IMR-90 (cell line): ENCODE measurements at regions not wholly inside any gene's neighbourhood (a gene's known extent, or its start where the extent isn't known, plus 50 kb on each side); places are given as distances from the start of the nearest gene placed in this dataset.
A peak's percentile ranks its signal among the peaks of the same experiment; 100 is the strongest.

Source experiments
- ATAC-seq: fragments of 200-7000 bp; cut with Tn5 transposase; 2 replicates; pipeline ENCODE4 v1.9.1; 2020; ENCODE audit warnings: low read depth, mild to moderate bottlenecking, moderate library complexity
- BruUV-seq: library from RNA; stranded (reverse); fragments of 400-500 nt; replicated peaks from 2 replicates; lab custom pipeline; 2021; lab: Mats Ljungman, UMichigan
- CTCF ChIA-PET: fragments of 300-600 bp; formaldehyde crosslinking; extraction: SDS; loops from one replicate; lab custom pipeline; 2021; ENCODE audit warnings: antibody characterized with exemption; lab: Yijun Ruan, JAX
- POLR2A ChIA-PET: fragments of 300-600 bp; sonication (Branson Sonifier 250); formaldehyde crosslinking; loops from one replicate; lab custom pipeline; 2022; ENCODE audit warnings: antibody characterized with exemption; ENCODE audit not compliant: unreplicated experiment; lab: Charles Lee
- DNase-seq: peaks from one replicate; pipeline ENCODE4 v3.0.0; 2013
- H2AFZ ChIP-seq: replicated peaks from 2 replicates; pipeline ENCODE3; 2013; ENCODE audit warnings: low read length, mild to moderate bottlenecking; ENCODE audit not compliant: poor library complexity
- H2AK5ac ChIP-seq: 2 replicates; pipeline ENCODE4 v1.6.1; 2013; ENCODE audit warnings: low read depth, low read length, inconsistent platforms
- H2AK9ac ChIP-seq: replicated peaks from 2 replicates; pipeline ENCODE3; 2013; ENCODE audit warnings: mild to moderate bottlenecking, low read depth, low read length, moderate library complexity; ENCODE audit not compliant: poor library complexity
- H2BK120ac ChIP-seq: 2 replicates; pipeline ENCODE4 v1.6.1; 2013; ENCODE audit warnings: low read depth, low read length, inconsistent platforms
- H2BK15ac ChIP-seq: 3 replicates; pipeline ENCODE4 v1.6.1; 2013; ENCODE audit warnings: low read depth, low read length, inconsistent platforms
- H2BK20ac ChIP-seq: 2 replicates; pipeline ENCODE4 v1.6.1; 2013; ENCODE audit warnings: low read depth, mild to moderate bottlenecking, inconsistent platforms, low read length, moderate library complexity
- H2BK5ac ChIP-seq: 2 replicates; pipeline ENCODE4 v1.6.1; 2013; ENCODE audit warnings: mild to moderate bottlenecking, low read depth, low read length, inconsistent platforms; ENCODE audit not compliant: poor library complexity, severe bottlenecking
- H3K14ac ChIP-seq: replicated peaks from 2 replicates; pipeline ENCODE4 v1.6.1; 2013; ENCODE audit warnings: low read depth, low read length, inconsistent platforms
- H3K18ac ChIP-seq: 2 replicates; pipeline ENCODE4 v1.6.1; 2013; ENCODE audit warnings: low read depth, low read length, control low read depth
- H3K23ac ChIP-seq: 2 replicates; pipeline ENCODE4 v1.6.1; 2013; ENCODE audit warnings: low read depth, low read length, inconsistent platforms
- H3K27ac ChIP-seq: 2 replicates; pipeline ENCODE4 v1.5.1; 2013; ENCODE audit warnings: mild to moderate bottlenecking, control low read depth, low read length; ENCODE audit not compliant: insufficient read depth
- H3K27me3 ChIP-seq: 2 replicates; pipeline ENCODE4 v1.6.1; 2013; ENCODE audit warnings: low read length; ENCODE audit not compliant: control insufficient read depth, insufficient read depth
- H3K36me3 ChIP-seq: 2 replicates; pipeline ENCODE4 v1.6.1; 2013; ENCODE audit warnings: low read length, mixed read lengths; ENCODE audit not compliant: control insufficient read depth, insufficient read depth
- H3K4ac ChIP-seq: 2 replicates; pipeline ENCODE4 v1.6.1; 2013; ENCODE audit warnings: low read depth, low read length, inconsistent platforms
- H3K4me1 ChIP-seq: 2 replicates; pipeline ENCODE4 v1.6.1; 2013; ENCODE audit warnings: low read length, mixed read lengths; ENCODE audit not compliant: control insufficient read depth, insufficient read depth
- H3K4me2 ChIP-seq: 2 replicates; pipeline ENCODE4 v1.6.1; 2013; ENCODE audit warnings: low read depth, mild to moderate bottlenecking, control low read depth, low read length, moderate library complexity
- H3K4me3 ChIP-seq: 2 replicates; pipeline ENCODE4 v1.5.1; 2013; ENCODE audit warnings: low read depth, mild to moderate bottlenecking, control low read depth, low read length, moderate library complexity; ENCODE audit not compliant: insufficient read depth
- H3K56ac ChIP-seq: 2 replicates; pipeline ENCODE4 v1.6.1; 2013; ENCODE audit warnings: low read length, inconsistent platforms; ENCODE audit not compliant: insufficient read depth; ENCODE audit errors: extremely low read depth
- H3K79me1 ChIP-seq, 2 experiments: 2 replicates each; pipeline ENCODE4 v1.6.1; 2013; ENCODE audit warnings: low read length in 2 of 2, inconsistent platforms in 1 of 2, low read depth in 1 of 2
- H3K9ac ChIP-seq: 2 replicates; pipeline ENCODE4 v1.6.1; 2013; ENCODE audit warnings: low read depth, low read length, control low read depth
- H3K9me1 ChIP-seq: 2 replicates; pipeline ENCODE4 v1.6.1; 2013; ENCODE audit warnings: low read length, inconsistent platforms; ENCODE audit not compliant: insufficient read depth
- H3K9me3 ChIP-seq: 2 replicates; pipeline ENCODE4 v1.6.1; 2013; ENCODE audit warnings: low read length; ENCODE audit not compliant: control insufficient read depth, insufficient read depth
- H4K20me1 ChIP-seq: 2 replicates; pipeline ENCODE4 v1.6.1; 2013; ENCODE audit warnings: low read length, inconsistent platforms; ENCODE audit not compliant: insufficient read depth
- H4K5ac ChIP-seq: 2 replicates; pipeline ENCODE4 v1.6.1; 2013; ENCODE audit warnings: mild to moderate bottlenecking, low read depth, low read length, control low read depth
- H4K8ac ChIP-seq, 2 experiments: 2 replicates each; pipeline ENCODE4 v1.6.1; 2013; ENCODE audit warnings: low read depth in 2 of 2, low read length in 2 of 2, control low read depth in 1 of 2, inconsistent platforms in 1 of 2
- H4K91ac ChIP-seq: 2 replicates; pipeline ENCODE4 v1.6.1; 2013; ENCODE audit warnings: low read depth, low read length, inconsistent platforms; ENCODE audit not compliant: insufficient read depth
- MAFK ChIP-seq: IDR thresholded peaks from 2 replicates; pipeline ENCODE4 v1.6.1; 2012; ENCODE audit warnings: low read depth, low read length, improper control_type of control experiment
- NFE2L2 ChIP-seq: fragments of 150-350 bp; IDR thresholded peaks from 2 replicates; pipeline ENCODE4 v1.6.1; 2016; ENCODE audit warnings: low read depth, mild to moderate bottlenecking, low read length
- RAD21 ChIP-seq: IDR thresholded peaks from 2 replicates; pipeline ENCODE4 v1.6.1; 2012; ENCODE audit warnings: low read length, improper control_type of control experiment
- dilution Hi-C: fragments of 300-500 bp; cut with HindIII; formaldehyde crosslinking; loops from one replicate; pipeline ENCODE4 v1.14.3; 2018; ENCODE audit warnings: low sequenced_read_pairs; ENCODE audit not compliant: unreplicated experiment
- in situ Hi-C: fragments of 300-500 bp; cut with MboI; formaldehyde crosslinking; loops from 3 replicates; pipeline ENCODE4 v1.14.3; 2019; ENCODE audit warnings: low sequenced_read_pairs, inconsistent platforms, mixed read lengths
- intact Hi-C: fragments of 100-400 bp; cut with micrococcal nuclease; formaldehyde crosslinking; loops from 2 replicates; pipeline ENCODE4 v1.10.0; 2022

DNA sequence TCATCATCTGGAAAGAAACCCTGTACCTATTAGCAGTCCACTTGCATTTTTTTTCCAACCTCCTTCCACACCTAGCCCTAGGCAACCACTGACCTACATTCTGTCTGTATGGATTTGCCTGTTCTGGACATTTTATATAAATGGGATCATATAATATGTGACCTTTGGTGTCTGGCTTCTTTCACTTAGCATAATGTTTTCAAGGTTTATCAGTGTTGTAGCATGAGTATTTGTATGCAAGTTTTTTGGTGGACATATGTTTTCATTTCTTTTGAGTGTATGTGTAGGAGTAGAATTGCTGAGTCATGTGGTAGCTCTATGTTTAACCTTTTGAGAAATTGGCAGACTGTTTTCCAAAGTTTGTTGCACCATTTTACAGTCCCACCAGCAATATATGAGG is 198.6 kb downstream of the CEP135 start:
- Histone ChIP-seq H2BK15ac (no peak overlapping the region), H3K18ac (no peak overlapping the region), H4K8ac (no peak overlapping the region), H3K27ac (no peak overlapping the region), H2AK5ac (no peak overlapping the region), H3K4me2 (no peak overlapping the region), H4K91ac (no peak overlapping the region), H4K5ac (no peak overlapping the region), H2AFZ (no peak overlapping the region), H3K14ac (no peak overlapping the region), H3K9me1 (no peaks in the 10 kb centered on the region), H3K9ac (no peak overlapping the region), H3K4me3 (no peak overlapping the region), H3K79me1 (no peaks in the 10 kb centered on the region), H2AK9ac (no peak overlapping the region), H3K4ac (no peak overlapping the region), H3K9me3 (no peaks in the 10 kb centered on the region), H3K4me1 (no peaks in the 10 kb centered on the region), H3K56ac (no peak overlapping the region), H2BK120ac (no peak overlapping the region), H4K20me1 (no peaks in the 10 kb centered on the region), H3K27me3 (no peaks in the 10 kb centered on the region), H2BK20ac (no peak overlapping the region), H3K23ac (no peak overlapping the region), H2BK5ac (no peak overlapping the region), H3K36me3 (no peaks in the 10 kb centered on the region)
- dilution Hi-C loops (no loop called here), intact Hi-C loops (no loop called here), in situ Hi-C loops (no loop called here)
- DNase-seq (peak; percentile 9), ATAC-seq (no peak)
- POLR2A ChIA-PET, result no interaction called here
- no TSS peak for BruUV-seq
- TF ChIP-seq MAFK, result peak; percentile 76
- no peak for TF ChIP-seq RAD21
- peak; percentile 94 for TF ChIP-seq NFE2L2
- CTCF ChIA-PET, result no interaction called here
